ENCODE measurements at regions not wholly inside any gene's neighbourhood (a gene's known extent, or its start where the extent isn't known, plus 50 kb on each side); places are given as distances from the start of the nearest gene placed in this dataset.

DNA sequence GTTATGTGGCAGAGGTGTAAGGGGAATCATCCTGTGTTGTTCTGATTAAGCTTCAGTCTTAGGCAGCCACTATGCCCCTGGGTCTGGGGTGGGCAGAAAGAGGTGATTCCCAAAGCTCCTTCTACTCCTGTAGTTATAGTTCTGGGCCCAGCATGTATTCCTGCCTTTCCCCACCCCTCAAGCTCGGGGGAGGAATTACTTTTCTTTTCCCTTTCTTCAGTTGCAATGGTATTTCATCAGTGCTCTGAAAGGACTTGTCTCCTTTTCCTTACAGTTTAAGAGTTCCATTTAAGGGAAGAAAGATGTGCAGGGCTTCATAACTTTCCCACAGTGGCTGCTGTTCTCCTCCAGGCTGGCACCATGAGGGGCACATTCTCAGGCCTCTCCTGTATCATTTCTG lies 94.2 kb downstream of the MTPAP start:
- no peak overlapping the region for H3K4me2 ChIP-seq (ENCODE audit: insufficient read depth, insufficient read length, low read length)
- no peak overlapping the region for H2BK15ac ChIP-seq (ENCODE audit: low read depth, low read length)
- Mint-ChIP-seq H3K9me3 (peaks cover 15 to 21% of the 10 kb centered on the region in 2 experiments), H3K36me3 (ENCODE audit: insufficient read depth in 1 of 3, low read depth in 3 of 3) (peaks cover 0 to 12% (median 7%) of the 10 kb centered on the region in 3 experiments; a peak in 6 of 7 replicates), H3K4me3 (no peak overlapping the region), H3K4me1 (no peaks in the 10 kb centered on the region), H3K27me3 (ENCODE audit: low read depth) (no peaks in the 10 kb centered on the region; the same call in 1 of the 2 replicates), H3K27ac (no peak overlapping the region)
- no peak overlapping the region for H2BK12ac ChIP-seq (ENCODE audit: insufficient read length, low read depth, low read length)
- no peak overlapping the region for H2AFZ ChIP-seq (ENCODE audit: low read length)
- no peak overlapping the region for H4K8ac ChIP-seq (replicated peaks; ENCODE audit: insufficient read length, low read depth, low read length)
- H3K27me3 ChIP-seq (ENCODE audit: insufficient read depth, low read length) = no peaks in the 10 kb centered on the region
- no peak overlapping the region for H3K14ac ChIP-seq (ENCODE audit: insufficient read depth, low read length)
- H3K79me2 ChIP-seq (ENCODE audit: insufficient read depth, low read length) = no peaks in the 10 kb centered on the region
- H3K4ac ChIP-seq (ENCODE audit: low read depth, low read length) = no peak overlapping the region
- H4K5ac ChIP-seq (ENCODE audit: insufficient read length, low read depth, low read length) = no peak overlapping the region
- H2BK5ac ChIP-seq (ENCODE audit: insufficient read length, low read length) = no peak overlapping the region
- H2BK20ac ChIP-seq (ENCODE audit: low read depth, low read length, poor library complexity, severe bottlenecking) = no peak overlapping the region
- no peak overlapping the region for H3K56ac ChIP-seq (ENCODE audit: insufficient read length, low read depth, low read length)
- TF ChIP-seq, protein P1, sequence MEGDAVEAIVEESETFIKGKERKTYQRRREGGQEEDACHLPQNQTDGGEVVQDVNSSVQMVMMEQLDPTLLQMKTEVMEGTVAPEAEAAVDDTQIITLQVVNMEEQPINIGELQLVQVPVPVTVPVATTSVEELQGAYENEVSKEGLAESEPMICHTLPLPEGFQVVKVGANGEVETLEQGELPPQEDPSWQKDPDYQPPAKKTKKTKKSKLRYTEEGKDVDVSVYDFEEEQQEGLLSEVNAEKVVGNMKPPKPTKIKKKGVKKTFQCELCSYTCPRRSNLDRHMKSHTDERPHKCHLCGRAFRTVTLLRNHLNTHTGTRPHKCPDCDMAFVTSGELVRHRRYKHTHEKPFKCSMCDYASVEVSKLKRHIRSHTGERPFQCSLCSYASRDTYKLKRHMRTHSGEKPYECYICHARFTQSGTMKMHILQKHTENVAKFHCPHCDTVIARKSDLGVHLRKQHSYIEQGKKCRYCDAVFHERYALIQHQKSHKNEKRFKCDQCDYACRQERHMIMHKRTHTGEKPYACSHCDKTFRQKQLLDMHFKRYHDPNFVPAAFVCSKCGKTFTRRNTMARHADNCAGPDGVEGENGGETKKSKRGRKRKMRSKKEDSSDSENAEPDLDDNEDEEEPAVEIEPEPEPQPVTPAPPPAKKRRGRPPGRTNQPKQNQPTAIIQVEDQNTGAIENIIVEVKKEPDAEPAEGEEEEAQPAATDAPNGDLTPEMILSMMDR (conservative IDR thresholded peaks at IDR 0.05) = no peak
- no peak for DNase-seq
- H3K23ac ChIP-seq (ENCODE audit: insufficient read length, low read depth, low read length) = no peak overlapping the region
- H3K79me1 ChIP-seq (ENCODE audit: insufficient read depth, low read depth, low read length, poor library complexity, severe bottlenecking) = no peaks in the 10 kb centered on the region
- no peak overlapping the region for H3T11ph ChIP-seq (ENCODE audit: low read length)
- no peaks in the 10 kb centered on the region for H3K23me2 ChIP-seq (ENCODE audit: insufficient read length, low read depth, low read length, poor library complexity, severe bottlenecking)
- H2BK120ac ChIP-seq (ENCODE audit: low read depth, low read length, poor library complexity, severe bottlenecking) = no peak overlapping the region
- no peaks in the 10 kb centered on the region for H3K4me1 ChIP-seq (ENCODE audit: insufficient read depth, low read length)
- no peak overlapping the region for H3K18ac ChIP-seq (ENCODE audit: insufficient read length, low read depth, low read length)
- H3K9me3 ChIP-seq (ENCODE audit: control insufficient read depth, low read depth, low read length) = no peaks in the 10 kb centered on the region
- no peaks in the 10 kb centered on the region for H4K20me1 ChIP-seq (ENCODE audit: control insufficient read depth, insufficient read depth, insufficient read length)
- no CpG with 5 or more reads among the region's 1 CpG for WGBS (ENCODE audit: extremely low coverage, insufficient read length, low lambda C conversion rate)
- H2AK5ac ChIP-seq (ENCODE audit: insufficient read length, low read length) = no peak overlapping the region
- H3K9ac ChIP-seq (ENCODE audit: extremely low read depth, insufficient read length, low read length) = no peak overlapping the region
- no peak overlapping the region for H4K91ac ChIP-seq (ENCODE audit: insufficient read length, low read depth, low read length)
- no peak overlapping the region for H3K27ac ChIP-seq (ENCODE audit: insufficient read length, low read depth, low read length)
